OCI-LY3 (cell line): ENCODE measurements at regions not wholly inside any gene's neighbourhood (a gene's known extent, or its start where the extent isn't known, plus 50 kb on each side); places are given as distances from the start of the nearest gene placed in this dataset.

Source experiments
- H2AFZ ChIP-seq: fragments of 200-600, 300-600 bp; shearing (Covaris generic); 2 replicates; pipeline ENCODE4 v1.6.0; 2014; ENCODE audit warnings: antibody characterized with exemption, low read depth, low read length
- H3K27ac ChIP-seq: fragments of 200-600, 300-600 bp; sonication (generic); 2 replicates; pipeline ENCODE4 v1.5.1; 2014; ENCODE audit warnings: mild to moderate bottlenecking, low read length, moderate library complexity, mixed read lengths
- H3K27me3 ChIP-seq: fragments of 200-600, 300-600 bp; sonication (generic); 2 replicates; pipeline ENCODE4 v1.6.1; 2014; ENCODE audit warnings: low read depth, low read length, mixed read lengths
- H3K36me3 ChIP-seq: fragments of 200-600, 300-600 bp; sonication (generic); replicated peaks from 2 replicates; pipeline ENCODE3; 2014; ENCODE audit warnings: low read depth, low read length, mixed read lengths
- H3K4me1 ChIP-seq: fragments of 300-600, 200-600 bp; sonication (generic); 2 replicates; pipeline ENCODE4 v1.6.1; 2014; ENCODE audit warnings: low read length, mixed read lengths
- H3K4me2 ChIP-seq: fragments of 200-600, 300-600 bp; sonication (generic); 2 replicates; pipeline ENCODE4 v1.6.1; 2014; ENCODE audit warnings: low read length, mixed read lengths
- H3K4me3 ChIP-seq: fragments of 300-600, 200-600 bp; sonication (generic); 2 replicates; pipeline ENCODE4 v1.5.1; 2014; ENCODE audit warnings: antibody characterized with exemption, mild to moderate bottlenecking, low read length, moderate library complexity
- H3K79me2 ChIP-seq: fragments of 300-600, 200-600 bp; shearing (Covaris generic); 2 replicates; pipeline ENCODE4 v1.6.1; 2014; ENCODE audit warnings: mild to moderate bottlenecking, low read length, mixed read lengths
- H3K9ac ChIP-seq: fragments of 300-600, 200-600 bp; shearing (Covaris generic); 2 replicates; pipeline ENCODE4 v1.6.0; 2014; ENCODE audit warnings: mild to moderate bottlenecking, low read length, moderate library complexity
- H3K9me3 ChIP-seq: fragments of 200-600, 300-600 bp; shearing (Covaris generic); 2 replicates; pipeline ENCODE4 v1.6.1; 2014; ENCODE audit warnings: low read length, mixed read lengths; ENCODE audit not compliant: insufficient read depth
- H4K20me1 ChIP-seq: fragments of 200-600, 300-600 bp; sonication (generic); 2 replicates; pipeline ENCODE4 v1.6.1; 2016; ENCODE audit warnings: low read length, mixed read lengths; ENCODE audit not compliant: insufficient read depth
- EZH2phosphoT487 ChIP-seq: fragments of 200-600 bp; shearing (Covaris generic); IDR thresholded peaks from 2 replicates; pipeline ENCODE4 v1.6.1; 2018; ENCODE audit warnings: antibody characterized with exemption, mixed run types, low read depth
- TF ChIP-seq, protein P1 (sequence below): fragments of 200-600, 300-600 bp; sonication (generic); IDR thresholded peaks from 2 replicates; pipeline ENCODE4 v1.5.1; 2014; ENCODE audit warnings: antibody characterized with exemption, low read length, low read depth

DNA sequence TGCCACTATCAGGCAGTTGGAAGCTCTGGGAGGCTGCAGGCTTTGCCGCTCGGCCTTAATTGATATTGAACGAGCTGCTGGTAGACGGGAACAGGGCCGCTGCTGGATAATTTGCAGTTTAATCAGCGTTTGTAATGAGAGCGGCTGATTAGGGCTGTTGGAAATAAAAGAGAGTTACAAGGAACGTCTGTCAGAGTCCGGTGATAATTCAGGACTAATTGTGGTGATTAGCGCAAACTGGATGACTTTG is 68.2 kb upstream of the TBCA start:
- H3K4me2 ChIP-seq = no peak overlapping the region
- no peak overlapping the region for H3K27ac ChIP-seq
- no peaks in the 10 kb centered on the region for H3K79me2 ChIP-seq
- no peaks in the 10 kb centered on the region for H3K36me3 ChIP-seq
- no peak overlapping the region for H3K4me3 ChIP-seq
- H3K27me3 ChIP-seq = no peaks in the 10 kb centered on the region
- no peaks in the 10 kb centered on the region for H4K20me1 ChIP-seq
- no peak overlapping the region for H3K9ac ChIP-seq
- H3K4me1 ChIP-seq = no peaks in the 10 kb centered on the region
- H2AFZ ChIP-seq = no peak overlapping the region
- no peak for TF ChIP-seq EZH2phosphoT487
- TF ChIP-seq, protein P1, sequence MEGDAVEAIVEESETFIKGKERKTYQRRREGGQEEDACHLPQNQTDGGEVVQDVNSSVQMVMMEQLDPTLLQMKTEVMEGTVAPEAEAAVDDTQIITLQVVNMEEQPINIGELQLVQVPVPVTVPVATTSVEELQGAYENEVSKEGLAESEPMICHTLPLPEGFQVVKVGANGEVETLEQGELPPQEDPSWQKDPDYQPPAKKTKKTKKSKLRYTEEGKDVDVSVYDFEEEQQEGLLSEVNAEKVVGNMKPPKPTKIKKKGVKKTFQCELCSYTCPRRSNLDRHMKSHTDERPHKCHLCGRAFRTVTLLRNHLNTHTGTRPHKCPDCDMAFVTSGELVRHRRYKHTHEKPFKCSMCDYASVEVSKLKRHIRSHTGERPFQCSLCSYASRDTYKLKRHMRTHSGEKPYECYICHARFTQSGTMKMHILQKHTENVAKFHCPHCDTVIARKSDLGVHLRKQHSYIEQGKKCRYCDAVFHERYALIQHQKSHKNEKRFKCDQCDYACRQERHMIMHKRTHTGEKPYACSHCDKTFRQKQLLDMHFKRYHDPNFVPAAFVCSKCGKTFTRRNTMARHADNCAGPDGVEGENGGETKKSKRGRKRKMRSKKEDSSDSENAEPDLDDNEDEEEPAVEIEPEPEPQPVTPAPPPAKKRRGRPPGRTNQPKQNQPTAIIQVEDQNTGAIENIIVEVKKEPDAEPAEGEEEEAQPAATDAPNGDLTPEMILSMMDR = no peak
- H3K9me3 ChIP-seq = no peaks in the 10 kb centered on the region

DNA sequence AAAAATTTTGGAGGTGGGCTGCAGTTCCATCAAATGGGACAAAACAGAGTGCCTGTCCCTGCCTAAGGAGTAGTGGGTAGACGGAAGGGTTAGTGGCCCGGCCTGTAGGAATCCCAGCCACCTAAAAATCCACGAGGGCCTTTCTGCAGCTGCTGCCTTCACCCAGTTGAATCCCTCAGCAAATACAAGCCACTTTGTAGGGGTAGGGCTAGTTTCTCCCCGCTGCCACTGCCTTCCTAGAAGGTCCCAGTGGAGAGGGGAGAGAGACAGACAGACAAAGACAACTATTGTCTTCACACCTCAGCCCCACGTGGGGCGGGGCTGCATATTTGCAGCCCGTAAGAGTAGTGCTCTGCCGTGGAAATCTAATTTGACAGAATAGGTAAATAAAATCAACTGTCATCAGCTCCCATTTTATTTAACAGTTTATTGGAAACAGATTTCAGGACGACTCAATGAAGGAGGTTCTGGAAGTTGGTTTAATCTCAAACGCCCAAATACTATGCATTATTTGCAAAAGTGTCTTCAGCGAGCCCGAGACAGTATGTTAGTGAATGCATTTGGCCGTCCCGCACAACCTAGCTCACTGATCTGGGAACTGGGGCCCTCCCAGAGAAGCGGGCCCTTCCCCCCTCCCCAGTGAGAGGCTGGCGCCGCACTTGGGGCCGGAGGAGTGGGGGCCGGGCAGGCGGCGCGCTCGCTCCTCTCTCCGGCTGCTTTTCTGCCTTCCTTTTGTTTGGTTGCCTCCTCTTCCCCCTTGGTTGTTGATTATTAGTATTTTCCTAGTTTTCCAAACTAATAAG is 67.6 kb upstream of the TBCA start:
- no peak for TF ChIP-seq EZH2phosphoT487
- TF ChIP-seq, protein P1 = no peak
- H4K20me1 ChIP-seq = no peaks in the 10 kb centered on the region
- H3K4me2 ChIP-seq = no peak overlapping the region
- H3K36me3 ChIP-seq = no peaks in the 10 kb centered on the region
- no peaks in the 10 kb centered on the region for H3K79me2 ChIP-seq
- no peak overlapping the region for H2AFZ ChIP-seq
- H3K9me3 ChIP-seq = no peaks in the 10 kb centered on the region
- H3K4me1 ChIP-seq = no peaks in the 10 kb centered on the region
- H3K4me3 ChIP-seq = no peak overlapping the region
- no peak overlapping the region for H3K27ac ChIP-seq
- H3K27me3 ChIP-seq = no peaks in the 10 kb centered on the region
- H3K9ac ChIP-seq = no peak overlapping the region

DNA sequence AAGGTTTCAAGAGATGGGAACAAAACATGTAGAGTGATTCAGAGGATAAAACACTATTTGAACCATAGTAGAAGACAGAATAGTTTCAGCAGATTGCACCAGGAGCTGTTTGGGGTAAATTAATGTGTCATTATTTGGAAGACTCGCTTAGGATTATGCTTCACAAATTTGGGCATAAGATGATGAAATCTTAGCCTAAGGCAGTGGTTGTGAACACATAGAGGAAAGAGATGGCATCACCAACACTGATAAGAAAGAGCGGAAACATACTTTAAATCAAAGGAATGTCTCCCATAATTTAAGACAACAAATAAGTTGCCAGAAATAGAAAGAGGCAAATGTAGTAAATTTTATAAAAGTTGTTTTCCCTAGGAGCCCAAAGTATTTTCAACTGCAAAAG is 66.1 kb upstream of the TBCA start:
- Histone ChIP-seq H4K20me1 (no peaks in the 10 kb centered on the region), H3K79me2 (no peaks in the 10 kb centered on the region), H3K9me3 (no peaks in the 10 kb centered on the region), H2AFZ (no peak overlapping the region), H3K4me1 (no peaks in the 10 kb centered on the region), H3K4me2 (no peak overlapping the region), H3K4me3 (no peak overlapping the region), H3K27ac (no peak overlapping the region), H3K27me3 (no peaks in the 10 kb centered on the region), H3K36me3 (no peaks in the 10 kb centered on the region), H3K9ac (no peak overlapping the region)
- TF ChIP-seq EZH2phosphoT487 = no peak

DNA sequence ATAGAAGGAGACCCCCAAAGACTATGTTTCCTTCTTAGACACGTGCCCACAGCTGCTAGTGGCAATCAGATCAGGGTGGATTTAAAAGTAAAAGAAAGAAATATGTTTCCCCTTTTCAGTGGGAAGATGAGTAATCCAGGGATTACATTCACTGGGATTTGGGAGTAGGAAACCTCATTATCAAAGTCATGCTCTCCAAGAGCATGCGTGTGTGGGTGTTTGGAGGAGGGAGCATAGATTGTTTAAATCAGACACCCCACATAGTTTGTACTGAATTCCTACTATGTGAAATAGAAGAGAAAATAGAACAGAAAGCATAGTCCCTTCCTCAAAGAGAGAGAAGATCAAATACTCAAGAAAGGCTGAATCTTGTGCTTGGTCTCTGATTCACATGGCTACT is 65.5 kb upstream of the TBCA start:
- H3K4me3 ChIP-seq = no peak overlapping the region
- no peaks in the 10 kb centered on the region for H3K27me3 ChIP-seq
- H4K20me1 ChIP-seq = no peaks in the 10 kb centered on the region
- no peak overlapping the region for H3K27ac ChIP-seq
- H3K4me2 ChIP-seq = no peak overlapping the region
- H3K4me1 ChIP-seq = no peaks in the 10 kb centered on the region
- H2AFZ ChIP-seq = no peak overlapping the region
- no peaks in the 10 kb centered on the region for H3K9me3 ChIP-seq
- no peak overlapping the region for H3K9ac ChIP-seq
- H3K36me3 ChIP-seq = no peaks in the 10 kb centered on the region
- TF ChIP-seq, protein P1 = no peak
- TF ChIP-seq EZH2phosphoT487 = no peak
- no peaks in the 10 kb centered on the region for H3K79me2 ChIP-seq
